ENCODE measurements at regions not wholly inside any gene's neighbourhood (a gene's known extent, or its start where the extent isn't known, plus 50 kb on each side); places are given as distances from the start of the nearest gene placed in this dataset.

DNA sequence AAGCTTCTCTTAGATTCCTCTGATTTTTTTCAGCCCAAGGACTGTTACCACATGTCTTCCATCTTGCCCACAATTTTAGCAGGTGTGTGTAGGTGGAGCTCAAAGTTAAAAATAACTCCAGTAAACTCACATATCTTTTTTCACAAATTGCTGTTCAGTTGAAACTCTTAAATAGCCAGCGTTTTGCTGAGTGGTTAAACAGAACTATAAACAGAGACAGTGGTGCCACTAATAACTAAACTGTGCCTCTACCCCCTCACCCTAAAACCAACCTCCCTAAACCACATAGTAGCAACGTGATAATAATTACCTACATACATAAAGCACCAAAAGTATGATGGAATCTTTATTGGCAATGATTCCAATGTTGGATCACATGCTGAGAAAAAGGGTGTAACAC is 525.1 kb downstream of the PDCD6IP start:
- Histone ChIP-seq H3K9me3 (replicated peaks; ENCODE audit: control insufficient read depth, insufficient read depth, low read length) (no peaks in the 10 kb centered on the region), H3K4me2 (ENCODE audit: control insufficient read depth, insufficient read depth) (peak overlapping the region; percentile 7; the same call in 1 of the 2 replicates), H3K4me3 (no peak overlapping the region), H3K4me1 (ENCODE audit: control insufficient read depth, insufficient read depth, low read length) (peaks cover 4% of the 10 kb centered on the region; the same call in 1 of the 2 replicates), H3K27me3 (replicated peaks in 1 of 2; ENCODE audit: control insufficient read depth in 2 of 2, insufficient read depth in 2 of 2, low read length in 1 of 2) (no peaks in the 10 kb centered on the region), H3K27ac (ENCODE audit: control insufficient read depth, insufficient read depth) (no peak overlapping the region), H2AFZ (ENCODE audit: control insufficient read depth, low read depth, low read length) (no peak overlapping the region), H4K20me1 (ENCODE audit: control insufficient read depth, insufficient read depth) (no peaks in the 10 kb centered on the region), H3K36me3 (ENCODE audit: control insufficient read depth in 2 of 2, insufficient read depth in 2 of 2, low read length in 1 of 2) (no peaks in the 10 kb centered on the region), H3K9ac (ENCODE audit: control insufficient read depth, insufficient read depth, low read length) (no peak overlapping the region), H3K79me2 (ENCODE audit: control insufficient read depth, insufficient read depth, low read length) (no peaks in the 10 kb centered on the region)
- FAIRE-seq (peak; percentile 61), ATAC-seq (peak; percentile 74), DNase-seq (ENCODE audit: low read depth, low spot score) (peak; percentile 52)
- POLR2A ChIA-PET, result no interaction called here
- intact Hi-C loops (cut with micrococcal nuclease; ENCODE audit: unreplicated experiment), result no loop called here
- RAD21 ChIA-PET (ENCODE audit: unreplicated experiment), result interaction anchor here (1.6 kb wide), 1 partner anchor 63 kb away, joined by 5 read pairs; no protein-coding TSS in a partner anchor
- in situ Hi-C loops (cut with MboI), result no loop called here
- SMC1A ChIA-PET (ENCODE audit: uncharacterized antibody, unreplicated experiment), result interaction anchor here (1.2 to 1.3 kb wide), 3 partner anchors 38 to 60 kb away, joined by 3 read pairs; no protein-coding TSS in a partner anchor
- WGBS (ENCODE audit: insufficient coverage, insufficient replicate concordance, low lambda C conversion rate, missing lambda C conversion rate), result 0% methylated on average over 2 of the region's 2 CpGs
- CTCF ChIA-PET, result interaction anchor here (1.0 kb wide), 1 partner anchor 13 kb away, joined by 3 read pairs; no protein-coding TSS in a partner anchor
- BruUV-seq (replicated peaks), result no TSS peak
- peak; percentile 43; the same call in 1 of the 2 replicates for TF ChIP-seq RAD51 (IDR thresholded peaks at IDR 0.05)
- TF ChIP-seq, protein P1, sequence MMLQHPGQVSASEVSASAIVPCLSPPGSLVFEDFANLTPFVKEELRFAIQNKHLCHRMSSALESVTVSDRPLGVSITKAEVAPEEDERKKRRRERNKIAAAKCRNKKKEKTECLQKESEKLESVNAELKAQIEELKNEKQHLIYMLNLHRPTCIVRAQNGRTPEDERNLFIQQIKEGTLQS (IDR thresholded peaks at IDR 0.05; ENCODE audit: borderline replicate concordance, extremely low read depth, low read depth, low read length), result no peak
- TF ChIP-seq ZNF217 (IDR thresholded peaks at IDR 0.05), result 0 out of 2 replicates have a peak, but pooled peaks have one; percentile 38
- peak; percentile 66; the same call in 1 of the 2 replicates for TF ChIP-seq TBL1XR1 (IDR thresholded peaks at IDR 0.05; ENCODE audit: low read depth, low read length)
- TF ChIP-seq MTA2 (IDR thresholded peaks at IDR 0.05; ENCODE audit: low read depth), result peak; percentile 78
- TF ChIP-seq ELK1 (IDR thresholded peaks at IDR 0.05; ENCODE audit: low read depth, low read length), result no peak
- no peak for TF ChIP-seq BCL11A (IDR thresholded peaks at IDR 0.05; ENCODE audit: low read depth, low read length)
- no peak for TF ChIP-seq TCF3 (IDR thresholded peaks at IDR 0.05; ENCODE audit: borderline replicate concordance, insufficient read depth, low read depth, low read length)
- TF ChIP-seq, protein P2, sequence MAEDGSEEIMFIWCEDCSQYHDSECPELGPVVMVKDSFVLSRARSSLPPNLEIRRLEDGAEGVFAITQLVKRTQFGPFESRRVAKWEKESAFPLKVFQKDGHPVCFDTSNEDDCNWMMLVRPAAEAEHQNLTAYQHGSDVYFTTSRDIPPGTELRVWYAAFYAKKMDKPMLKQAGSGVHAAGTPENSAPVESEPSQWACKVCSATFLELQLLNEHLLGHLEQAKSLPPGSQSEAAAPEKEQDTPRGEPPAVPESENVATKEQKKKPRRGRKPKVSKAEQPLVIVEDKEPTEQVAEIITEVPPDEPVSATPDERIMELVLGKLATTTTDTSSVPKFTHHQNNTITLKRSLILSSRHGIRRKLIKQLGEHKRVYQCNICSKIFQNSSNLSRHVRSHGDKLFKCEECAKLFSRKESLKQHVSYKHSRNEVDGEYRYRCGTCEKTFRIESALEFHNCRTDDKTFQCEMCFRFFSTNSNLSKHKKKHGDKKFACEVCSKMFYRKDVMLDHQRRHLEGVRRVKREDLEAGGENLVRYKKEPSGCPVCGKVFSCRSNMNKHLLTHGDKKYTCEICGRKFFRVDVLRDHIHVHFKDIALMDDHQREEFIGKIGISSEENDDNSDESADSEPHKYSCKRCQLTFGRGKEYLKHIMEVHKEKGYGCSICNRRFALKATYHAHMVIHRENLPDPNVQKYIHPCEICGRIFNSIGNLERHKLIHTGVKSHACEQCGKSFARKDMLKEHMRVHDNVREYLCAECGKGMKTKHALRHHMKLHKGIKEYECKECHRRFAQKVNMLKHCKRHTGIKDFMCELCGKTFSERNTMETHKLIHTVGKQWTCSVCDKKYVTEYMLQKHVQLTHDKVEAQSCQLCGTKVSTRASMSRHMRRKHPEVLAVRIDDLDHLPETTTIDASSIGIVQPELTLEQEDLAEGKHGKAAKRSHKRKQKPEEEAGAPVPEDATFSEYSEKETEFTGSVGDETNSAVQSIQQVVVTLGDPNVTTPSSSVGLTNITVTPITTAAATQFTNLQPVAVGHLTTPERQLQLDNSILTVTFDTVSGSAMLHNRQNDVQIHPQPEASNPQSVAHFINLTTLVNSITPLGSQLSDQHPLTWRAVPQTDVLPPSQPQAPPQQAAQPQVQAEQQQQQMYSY (CRISPR knock-in tag; IDR thresholded peaks at IDR 0.05), result no peak
- peak; percentile 52 for TF ChIP-seq RELB (IDR thresholded peaks at IDR 0.05; ENCODE audit: low read depth)
- peak; percentile 26; the same call in 1 of the 2 replicates for TF ChIP-seq ZNF384 (IDR thresholded peaks at IDR 0.05; ENCODE audit: borderline replicate concordance, low read depth, low read length)
- TF ChIP-seq MEF2B (IDR thresholded peaks at IDR 0.05; ENCODE audit: partially characterized antibody, poor library complexity, severe bottlenecking), result peak; percentile 77
- no peak for TF ChIP-seq CBX5 (IDR thresholded peaks at IDR 0.05; ENCODE audit: low read depth)
- TF ChIP-seq ATF7 (IDR thresholded peaks at IDR 0.05; ENCODE audit: low read depth), result 0 out of 2 replicates have a peak, but pooled peaks have one; percentile 45
- peak; percentile 12 to 42; a peak in 1 of 4 replicates for TF ChIP-seq BHLHE40 (IDR thresholded peaks at IDR 0.05; ENCODE audit: borderline replicate concordance in 1 of 2, low read depth in 2 of 2, low read length in 1 of 2)
